ENCODE measurements at regions not wholly inside any gene's neighbourhood (a gene's known extent, or its start where the extent isn't known, plus 50 kb on each side); places are given as distances from the start of the nearest gene placed in this dataset.

- TF ChIP-seq CTCF (conservative IDR thresholded peaks at IDR 0.05) (no peak), EZH2 (IDR thresholded peaks at IDR 0.05; ENCODE audit: low read depth) (no peak)
Measured at GRCh38 chr6:169092375-169092774, 161.3 kb downstream of the THBS2 start.
